HL-60 (cell line): ENCODE measurements at regions not wholly inside any gene's neighbourhood (a gene's known extent, or its start where the extent isn't known, plus 50 kb on each side); places are given as distances from the start of the nearest gene placed in this dataset.

Source experiments
- POLR2AphosphoS5 ChIP-seq: IDR thresholded peaks from 2 replicates; pipeline ENCODE4 v1.6.1; 2012; ENCODE audit warnings: low read depth
- TF ChIP-seq, protein P1 (sequence below): IDR thresholded peaks from one replicate; pipeline ENCODE4 v1.5.1; 2011; ENCODE audit warnings: low read length, control low read depth, inconsistent platforms; ENCODE audit not compliant: insufficient read depth

DNA sequence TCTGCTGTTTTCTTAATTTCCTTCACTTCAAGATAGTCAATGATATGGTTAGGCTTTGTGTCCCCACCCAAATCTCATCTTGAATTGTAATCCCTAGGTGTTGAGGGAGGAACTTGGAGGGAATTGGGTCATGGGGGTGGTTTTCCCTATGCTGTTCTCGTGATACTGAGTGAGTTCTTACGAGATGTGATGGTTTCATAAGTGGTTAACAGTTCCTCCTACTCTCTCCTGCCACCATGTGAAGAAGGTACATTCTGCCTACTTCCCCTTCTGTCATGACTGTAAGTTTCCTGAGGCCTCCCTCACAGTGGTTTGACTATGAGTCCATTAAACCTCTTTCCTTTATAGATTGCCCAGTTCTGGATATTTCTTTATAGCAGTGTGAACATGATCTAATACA lies 74.0 kb upstream of the SAMSN1 start:
- TF ChIP-seq, protein P1, sequence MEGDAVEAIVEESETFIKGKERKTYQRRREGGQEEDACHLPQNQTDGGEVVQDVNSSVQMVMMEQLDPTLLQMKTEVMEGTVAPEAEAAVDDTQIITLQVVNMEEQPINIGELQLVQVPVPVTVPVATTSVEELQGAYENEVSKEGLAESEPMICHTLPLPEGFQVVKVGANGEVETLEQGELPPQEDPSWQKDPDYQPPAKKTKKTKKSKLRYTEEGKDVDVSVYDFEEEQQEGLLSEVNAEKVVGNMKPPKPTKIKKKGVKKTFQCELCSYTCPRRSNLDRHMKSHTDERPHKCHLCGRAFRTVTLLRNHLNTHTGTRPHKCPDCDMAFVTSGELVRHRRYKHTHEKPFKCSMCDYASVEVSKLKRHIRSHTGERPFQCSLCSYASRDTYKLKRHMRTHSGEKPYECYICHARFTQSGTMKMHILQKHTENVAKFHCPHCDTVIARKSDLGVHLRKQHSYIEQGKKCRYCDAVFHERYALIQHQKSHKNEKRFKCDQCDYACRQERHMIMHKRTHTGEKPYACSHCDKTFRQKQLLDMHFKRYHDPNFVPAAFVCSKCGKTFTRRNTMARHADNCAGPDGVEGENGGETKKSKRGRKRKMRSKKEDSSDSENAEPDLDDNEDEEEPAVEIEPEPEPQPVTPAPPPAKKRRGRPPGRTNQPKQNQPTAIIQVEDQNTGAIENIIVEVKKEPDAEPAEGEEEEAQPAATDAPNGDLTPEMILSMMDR: no peak
- TF ChIP-seq POLR2AphosphoS5: no peak
